ENCODE measurements at regions not wholly inside any gene's neighbourhood (a gene's known extent, or its start where the extent isn't known, plus 50 kb on each side); places are given as distances from the start of the nearest gene placed in this dataset.

GRCh38 chr11:29518389-29519174 is 498.2 kb downstream of the KCNA4 start:
- TF ChIP-seq CTCF (IDR thresholded peaks at IDR 0.05), result no peak
- DNase-seq (ENCODE audit: low spot score) (no peak), ATAC-seq (ENCODE audit: low FRiP score) (no peak)

GRCh38 chr11:29511394-29511793 is 505.4 kb downstream of the KCNA4 start:
- DNase-seq (ENCODE audit: low spot score) (no peak), ATAC-seq (ENCODE audit: low FRiP score) (no peak)
- TF ChIP-seq CTCF (IDR thresholded peaks at IDR 0.05), result no peak

DNA sequence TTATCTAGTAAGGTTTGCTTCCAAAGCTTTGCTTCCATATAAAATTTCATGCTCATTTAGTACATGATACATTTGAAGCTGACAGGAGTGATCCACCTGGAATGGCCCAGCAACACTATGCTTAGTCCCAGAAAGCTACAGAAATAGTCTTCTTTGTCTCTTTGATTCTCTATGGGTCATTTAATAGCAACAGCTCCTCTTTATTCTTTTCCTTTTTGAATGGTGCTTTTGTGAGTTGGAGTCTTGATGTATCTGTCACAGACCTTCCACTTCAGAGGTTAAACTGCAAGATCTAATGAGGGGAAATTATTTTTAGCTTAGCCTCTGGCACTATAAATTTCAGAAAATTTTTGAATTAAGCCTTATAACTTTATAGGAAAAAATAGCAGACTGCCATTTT is 509.5 kb downstream of the KCNA4 start:
- no peak for TF ChIP-seq CTCF (IDR thresholded peaks at IDR 0.05)
- DNase-seq (ENCODE audit: low spot score), result no peak
- ATAC-seq (ENCODE audit: low FRiP score), result no peak

GRCh38 chr11:29495676-29496075 is 521.2 kb downstream of the KCNA4 start:
- no peak for DNase-seq (ENCODE audit: low spot score)
- no peak for TF ChIP-seq CTCF (IDR thresholded peaks at IDR 0.05)
- no peak for ATAC-seq (ENCODE audit: low FRiP score)

DNA sequence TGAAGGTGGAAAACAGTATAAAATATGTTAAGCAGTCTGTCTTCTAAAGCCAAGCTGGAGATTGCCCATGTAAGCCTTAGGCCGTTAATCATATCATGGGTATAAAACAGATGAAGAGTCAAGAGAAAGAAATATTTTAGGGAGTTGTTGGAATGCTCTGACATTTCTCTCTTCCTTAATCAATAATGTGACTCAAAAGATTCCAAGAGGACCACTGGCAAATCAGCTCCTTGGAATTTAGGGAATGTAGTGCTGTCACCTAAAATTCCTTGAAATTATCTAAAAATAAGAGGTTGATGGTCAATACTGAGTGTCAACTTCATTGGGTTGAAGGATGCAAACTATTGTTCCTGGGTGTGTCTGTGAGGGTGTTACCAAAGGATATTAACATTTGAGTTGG is 525.9 kb downstream of the KCNA4 start:
- ATAC-seq (ENCODE audit: low FRiP score), result no peak
- DNase-seq (ENCODE audit: low spot score), result no peak
- no peak for TF ChIP-seq CTCF (IDR thresholded peaks at IDR 0.05)

DNA sequence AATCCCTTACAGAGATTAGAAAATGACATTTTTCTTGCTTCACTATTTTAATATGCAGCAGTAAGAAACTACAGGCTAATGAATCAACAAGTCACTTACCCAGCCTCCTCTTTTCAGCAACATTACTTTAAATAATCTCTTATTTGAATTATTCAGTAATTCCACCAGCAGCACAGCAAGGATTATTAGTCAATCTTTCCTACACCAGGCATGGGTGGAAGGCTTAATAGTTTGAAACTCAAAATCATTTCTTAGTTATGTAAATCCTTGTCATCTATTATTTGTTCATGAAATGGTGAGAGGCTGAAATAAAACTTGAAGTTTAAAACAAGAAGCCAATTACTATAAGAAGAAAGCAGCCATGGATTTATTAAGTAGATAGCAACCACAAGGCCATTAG is 530.5 kb downstream of the KCNA4 start:
- ATAC-seq (ENCODE audit: low FRiP score), result no peak
- no peak for TF ChIP-seq CTCF (IDR thresholded peaks at IDR 0.05)
- DNase-seq (ENCODE audit: low spot score), result no peak

DNA sequence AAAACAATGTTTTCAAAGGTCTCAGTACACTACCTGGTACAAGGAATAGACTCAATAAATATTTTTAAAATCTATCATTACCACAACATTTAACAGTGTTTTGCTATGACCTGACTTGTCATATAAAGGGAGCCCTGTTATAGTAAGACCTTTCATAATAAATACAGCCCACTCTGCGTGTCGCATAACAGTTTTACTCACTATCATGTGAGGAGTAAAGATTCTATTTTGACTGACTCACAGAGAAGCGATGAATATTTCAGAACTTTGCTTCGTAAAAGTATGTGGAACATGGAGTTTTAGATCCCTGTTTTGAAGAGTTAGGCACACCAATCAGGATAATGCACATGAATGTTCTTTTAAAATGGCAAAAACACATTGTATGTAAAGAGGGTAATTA is 531.2 kb downstream of the KCNA4 start:
- TF ChIP-seq CTCF (IDR thresholded peaks at IDR 0.05), result no peak
- ATAC-seq (ENCODE audit: low FRiP score) (no peak), DNase-seq (ENCODE audit: low spot score) (no peak)

Measured in omental fat pad (tissue), 3 donors.